ENCODE measurements at regions not wholly inside any gene's neighbourhood (a gene's known extent, or its start where the extent isn't known, plus 50 kb on each side); places are given as distances from the start of the nearest gene placed in this dataset.

DNA sequence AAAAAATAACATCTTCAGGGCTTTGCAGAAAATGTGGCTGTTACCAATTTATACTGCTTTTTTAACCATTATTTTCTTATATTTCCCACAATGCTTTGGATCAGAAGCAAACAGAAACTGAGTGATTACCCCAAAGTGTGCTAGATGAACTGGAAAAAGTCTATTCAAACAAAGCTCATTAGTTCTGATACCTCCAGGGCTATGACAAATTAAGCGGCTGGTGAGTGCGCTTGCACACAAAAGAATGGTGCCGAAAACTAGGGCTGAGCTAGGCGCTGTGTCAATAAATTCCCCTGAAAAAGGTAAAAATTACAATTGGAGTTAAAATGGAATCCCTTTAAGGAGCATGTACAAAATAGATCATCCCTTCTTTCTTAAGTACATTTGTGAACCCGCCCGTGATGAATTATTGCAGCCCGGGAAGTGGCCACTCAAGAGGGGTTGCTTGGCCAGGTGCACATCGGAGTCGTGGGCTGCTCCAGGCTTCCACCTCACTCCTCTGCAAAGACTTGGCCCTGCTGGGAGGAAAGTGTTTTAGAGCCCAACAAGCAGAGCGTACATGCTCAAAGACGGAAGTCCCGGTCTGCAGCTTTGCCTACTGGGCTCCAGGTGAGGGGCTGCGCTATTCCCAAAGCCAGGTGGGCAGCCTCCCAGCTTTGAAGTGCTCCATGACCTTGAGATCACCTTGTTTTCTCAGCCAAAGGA is 164.0 kb upstream of the ZNF507 start:
- Mint-ChIP-seq H3K4me3 (no peak overlapping the region), H3K27me3 (ENCODE audit: low read depth, poor library complexity) (peaks cover 21% of the 10 kb centered on the region), H3K27ac (peak overlapping the region; percentile 59), H3K36me3 (ENCODE audit: low read depth) (no peaks in the 10 kb centered on the region), H3K9me3 (no peaks in the 10 kb centered on the region), H3K4me1 (no peaks in the 10 kb centered on the region)
- no peak for DNase-seq
- TF ChIP-seq, protein P1, sequence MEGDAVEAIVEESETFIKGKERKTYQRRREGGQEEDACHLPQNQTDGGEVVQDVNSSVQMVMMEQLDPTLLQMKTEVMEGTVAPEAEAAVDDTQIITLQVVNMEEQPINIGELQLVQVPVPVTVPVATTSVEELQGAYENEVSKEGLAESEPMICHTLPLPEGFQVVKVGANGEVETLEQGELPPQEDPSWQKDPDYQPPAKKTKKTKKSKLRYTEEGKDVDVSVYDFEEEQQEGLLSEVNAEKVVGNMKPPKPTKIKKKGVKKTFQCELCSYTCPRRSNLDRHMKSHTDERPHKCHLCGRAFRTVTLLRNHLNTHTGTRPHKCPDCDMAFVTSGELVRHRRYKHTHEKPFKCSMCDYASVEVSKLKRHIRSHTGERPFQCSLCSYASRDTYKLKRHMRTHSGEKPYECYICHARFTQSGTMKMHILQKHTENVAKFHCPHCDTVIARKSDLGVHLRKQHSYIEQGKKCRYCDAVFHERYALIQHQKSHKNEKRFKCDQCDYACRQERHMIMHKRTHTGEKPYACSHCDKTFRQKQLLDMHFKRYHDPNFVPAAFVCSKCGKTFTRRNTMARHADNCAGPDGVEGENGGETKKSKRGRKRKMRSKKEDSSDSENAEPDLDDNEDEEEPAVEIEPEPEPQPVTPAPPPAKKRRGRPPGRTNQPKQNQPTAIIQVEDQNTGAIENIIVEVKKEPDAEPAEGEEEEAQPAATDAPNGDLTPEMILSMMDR (IDR thresholded peaks at IDR 0.05): no peak

DNA sequence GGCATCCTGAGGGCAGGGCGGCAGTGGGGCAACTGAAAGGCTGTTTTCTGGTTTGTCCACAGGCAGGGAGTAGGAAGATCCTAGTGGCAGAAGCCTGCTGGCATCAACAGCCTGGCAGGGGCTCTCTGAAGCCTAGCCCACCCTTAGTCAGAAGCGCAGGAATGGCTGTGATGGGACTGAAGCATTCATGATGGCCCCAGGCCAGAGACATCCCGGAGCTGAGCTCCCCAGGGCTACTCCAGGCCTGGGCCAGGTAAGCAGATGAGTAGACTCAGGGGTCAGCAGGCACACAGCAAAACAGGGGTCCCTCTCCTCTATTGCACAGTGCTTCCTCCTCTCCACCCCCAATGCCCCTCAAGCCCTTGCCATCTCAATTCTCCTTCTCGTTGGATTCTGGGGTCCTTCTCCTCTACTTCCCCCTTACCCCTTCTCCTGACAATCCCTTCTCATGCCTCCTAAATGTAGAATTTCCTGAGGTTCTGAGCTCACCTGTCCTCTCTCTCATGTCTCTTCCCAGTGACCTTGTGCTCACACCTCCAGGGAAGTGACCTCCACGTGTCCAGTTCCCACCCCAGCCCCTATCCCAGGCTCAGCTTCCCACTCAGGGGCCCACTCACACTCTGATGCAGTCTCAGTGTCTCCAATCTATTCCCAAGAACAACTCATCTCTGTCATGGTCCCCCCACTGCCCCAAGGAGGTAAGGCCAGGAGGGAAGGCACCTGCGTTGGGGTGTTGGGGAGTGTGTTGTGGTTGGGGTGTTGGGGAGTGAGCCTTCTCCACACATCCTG is 158.7 kb upstream of the ZNF507 start:
- Mint-ChIP-seq H3K4me1 (no peaks in the 10 kb centered on the region), H3K36me3 (ENCODE audit: low read depth) (no peaks in the 10 kb centered on the region), H3K4me3 (no peak overlapping the region), H3K27ac (no peak overlapping the region), H3K9me3 (no peaks in the 10 kb centered on the region), H3K27me3 (ENCODE audit: low read depth, poor library complexity) (peaks cover 48% of the 10 kb centered on the region)
- TF ChIP-seq, protein P1 (IDR thresholded peaks at IDR 0.05): no peak
- no peak for DNase-seq

DNA sequence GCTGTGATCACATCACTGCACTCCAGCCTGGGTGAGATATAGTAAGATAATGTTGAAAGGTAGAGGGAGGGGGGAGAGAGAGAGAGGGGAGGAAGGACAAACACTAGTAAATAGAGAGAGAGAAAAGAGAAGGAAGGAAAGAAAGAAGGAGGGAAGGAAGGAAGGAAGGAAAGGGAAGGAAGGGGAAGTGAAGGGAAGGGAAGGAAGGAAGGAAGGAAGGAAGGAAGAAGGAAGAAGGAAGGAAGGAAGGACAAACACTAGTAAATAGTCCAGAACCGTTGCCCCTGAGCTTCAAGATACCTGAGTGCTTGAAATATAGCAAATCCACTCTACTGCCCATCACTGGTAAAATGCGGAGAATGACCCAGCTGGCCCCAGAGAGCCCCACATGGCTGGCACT is 156.5 kb upstream of the ZNF507 start:
- no peak overlapping the region for H3K27ac Mint-ChIP-seq
- H3K4me3 Mint-ChIP-seq: no peak overlapping the region
- no peak for DNase-seq
- peaks cover 12% of the 10 kb centered on the region for H3K9me3 Mint-ChIP-seq
- peaks cover 49% of the 10 kb centered on the region for H3K27me3 Mint-ChIP-seq (ENCODE audit: low read depth, poor library complexity)
- H3K4me1 Mint-ChIP-seq: no peaks in the 10 kb centered on the region
- TF ChIP-seq, protein P1 (IDR thresholded peaks at IDR 0.05): no peak
- no peaks in the 10 kb centered on the region for H3K36me3 Mint-ChIP-seq (ENCODE audit: low read depth)

DNA sequence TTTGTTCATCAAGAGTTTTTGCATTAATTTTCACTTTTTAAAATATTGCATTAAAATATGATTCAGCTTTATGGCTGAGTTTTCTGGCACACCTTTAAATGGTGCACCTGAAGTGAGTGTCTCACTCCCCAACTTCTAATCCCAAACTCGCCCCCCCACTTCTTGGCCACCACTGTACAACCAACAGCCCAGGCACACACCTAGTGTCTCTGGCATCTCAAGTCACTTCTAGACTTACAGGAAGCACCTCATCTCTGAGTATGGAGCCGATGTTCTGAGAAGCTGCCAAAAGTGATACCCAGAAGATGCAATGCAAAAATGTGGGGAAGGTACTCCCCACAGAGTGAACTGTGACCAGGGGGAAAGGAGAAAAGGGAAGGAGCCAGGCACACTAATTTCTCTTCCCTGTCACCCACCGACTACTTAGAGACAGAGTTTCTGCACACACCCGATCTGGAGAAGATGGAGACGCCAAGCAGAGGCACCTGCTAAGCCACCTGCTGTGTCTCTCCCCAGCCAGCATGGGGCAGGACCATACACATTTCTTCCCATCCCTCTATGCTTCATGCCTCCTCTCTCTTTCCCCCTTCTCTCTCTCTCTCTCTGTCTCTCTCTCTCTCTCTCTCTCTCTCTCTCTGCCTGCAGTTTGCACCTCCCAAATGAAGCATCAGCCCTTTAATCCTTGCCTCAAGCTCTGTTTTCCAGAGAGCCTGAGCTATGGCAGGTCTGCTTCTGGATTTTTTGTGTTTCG is 155.3 kb upstream of the ZNF507 start:
- Mint-ChIP-seq H3K4me3 (no peak overlapping the region), H3K36me3 (ENCODE audit: low read depth) (no peaks in the 10 kb centered on the region), H3K9me3 (peaks cover 12% of the 10 kb centered on the region), H3K27me3 (ENCODE audit: low read depth, poor library complexity) (peaks cover 46% of the 10 kb centered on the region), H3K4me1 (no peaks in the 10 kb centered on the region), H3K27ac (no peak overlapping the region)
- TF ChIP-seq, protein P1 (IDR thresholded peaks at IDR 0.05): no peak
- DNase-seq: no peak

DNA sequence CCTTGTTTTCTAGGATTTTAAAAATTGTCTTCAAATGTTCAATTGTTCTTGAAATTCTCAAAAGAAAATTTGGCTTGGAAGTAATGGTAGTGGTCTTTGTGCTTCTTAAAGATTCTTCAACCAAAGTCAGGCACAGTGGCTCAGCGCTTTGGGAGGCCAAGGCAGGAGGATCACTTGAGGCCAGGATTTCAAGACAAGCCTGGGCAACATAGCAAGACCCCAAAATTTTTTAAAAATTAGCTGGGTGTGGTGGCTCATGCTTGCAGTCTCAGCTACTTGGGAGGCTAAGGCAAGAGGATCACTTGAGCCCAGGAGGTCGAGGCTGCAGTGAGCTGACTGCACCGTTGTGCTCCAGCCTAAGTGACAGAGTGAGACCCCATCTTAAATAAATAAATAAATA is 153.5 kb upstream of the ZNF507 start:
- H3K36me3 Mint-ChIP-seq (ENCODE audit: low read depth): no peaks in the 10 kb centered on the region
- H3K27ac Mint-ChIP-seq: no peak overlapping the region
- no peak overlapping the region for H3K4me3 Mint-ChIP-seq
- no peak for DNase-seq
- TF ChIP-seq, protein P1 (IDR thresholded peaks at IDR 0.05): no peak
- peaks cover 47% of the 10 kb centered on the region for H3K27me3 Mint-ChIP-seq (ENCODE audit: low read depth, poor library complexity)
- no peaks in the 10 kb centered on the region for H3K4me1 Mint-ChIP-seq
- peaks cover 12% of the 10 kb centered on the region for H3K9me3 Mint-ChIP-seq

Data from nephron progenitor cell (in vitro differentiated cells).